ACHN (cell line): ENCODE measurements at regions not wholly inside any gene's neighbourhood (a gene's known extent, or its start where the extent isn't known, plus 50 kb on each side); places are given as distances from the start of the nearest gene placed in this dataset.
A peak's percentile ranks its signal among the peaks of the same experiment; 100 is the strongest.

ENCODE experiments used
- DNase-seq: peaks from one replicate; pipeline ENCODE4 v3.0.0-alpha.2; 2015
- in situ Hi-C: cut with HindIII; loops from 2 replicates; pipeline ENCODE4 v1.10.0; 2017; ENCODE audit warnings: low sequenced_read_pairs, low pct_ligation_motif_present, low pct_unique_long_range_greater_than_20kb

- in situ Hi-C loops, result no loop called here
- no peak for DNase-seq
Observed at GRCh38 chr5:29337030-29337429, 1856.5 kb upstream of the CDH6 start.

- DNase-seq, result peak; percentile 60
- in situ Hi-C loops, result no loop called here
Observed at GRCh38 chr5:29321591-29321990, 1871.9 kb upstream of the CDH6 start.

- in situ Hi-C loops, result no loop called here
- no peak for DNase-seq
Observed at GRCh38 chr5:29309359-29309758, 1884.1 kb upstream of the CDH6 start.

DNA sequence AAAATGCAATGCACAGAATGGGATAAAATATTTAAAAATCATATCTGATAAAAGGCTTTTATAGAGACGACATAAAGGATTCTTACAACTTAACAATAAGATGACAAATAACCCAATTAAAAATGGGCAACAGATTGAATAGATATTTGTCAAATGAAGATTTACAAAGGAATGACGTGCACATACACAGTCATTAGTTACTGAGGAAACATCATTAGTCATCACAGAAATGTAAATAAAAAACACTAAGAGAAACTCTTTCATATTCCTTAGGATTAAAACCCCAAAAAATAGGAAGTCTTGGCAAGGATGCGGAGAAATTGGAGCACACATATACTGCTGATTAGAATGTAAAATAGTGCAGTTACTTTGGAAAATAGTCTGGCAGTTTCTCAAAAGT is 1886.0 kb upstream of the CDH6 start:
- in situ Hi-C loops, result no loop called here

DNA sequence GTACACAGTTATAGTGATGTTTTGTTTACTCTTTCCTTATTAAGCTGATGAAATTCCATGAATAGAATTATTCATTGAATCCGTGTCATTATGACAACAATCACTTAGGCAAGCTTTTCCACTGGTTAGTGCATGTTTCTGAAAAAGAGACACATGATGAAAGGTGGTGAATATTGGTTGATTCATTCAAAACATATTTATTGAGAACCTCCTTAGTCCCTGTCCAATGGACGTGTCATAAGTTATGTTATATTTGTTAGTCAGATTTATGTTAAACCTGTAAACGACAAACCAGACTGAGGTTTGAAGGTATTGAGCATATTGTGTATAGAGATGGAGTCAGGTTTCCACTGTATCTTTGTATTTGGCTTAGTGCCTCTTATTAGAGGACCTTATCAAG is 1888.9 kb upstream of the CDH6 start:
- in situ Hi-C loops, result no loop called here
- no peak for DNase-seq

More for the DNA sequence above, 1886.0 kb upstream of the CDH6 start:
- DNase-seq, result no peak

- DNase-seq, result no peak
- in situ Hi-C loops, result no loop called here
Observed at GRCh38 chr5:29296548-29296947, 1896.9 kb upstream of the CDH6 start.

DNA sequence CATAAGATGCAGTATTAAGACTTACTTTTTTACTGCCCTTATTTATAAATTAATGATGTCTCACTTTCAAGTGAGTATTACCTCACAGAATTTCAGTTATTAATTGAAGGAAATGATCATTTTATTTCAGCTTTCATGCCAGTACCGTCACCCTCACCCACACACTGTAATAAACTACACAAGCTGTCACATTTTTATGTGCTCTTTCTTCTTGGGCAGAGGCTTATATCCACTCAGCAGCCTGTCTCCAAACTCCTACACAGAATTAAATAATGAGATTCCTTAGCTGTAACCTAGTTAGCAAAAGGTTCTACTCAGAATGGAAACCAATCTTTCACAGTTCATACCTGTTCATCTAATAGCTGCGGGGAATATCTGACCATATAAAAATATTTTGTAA is 1915.8 kb upstream of the CDH6 start:
- DNase-seq, result no peak
- in situ Hi-C loops, result no loop called here

- in situ Hi-C loops, result no loop called here
Observed at GRCh38 chr5:29276371-29276770, 1917.1 kb upstream of the CDH6 start.

GRCh38 chr5:29263915-29264351 is 1929.6 kb upstream of the CDH6 start:
- DNase-seq, result no peak
- in situ Hi-C loops, result no loop called here

More at GRCh38 chr5:29276371-29276770, 1917.1 kb upstream of the CDH6 start:
- DNase-seq, result no peak

DNA sequence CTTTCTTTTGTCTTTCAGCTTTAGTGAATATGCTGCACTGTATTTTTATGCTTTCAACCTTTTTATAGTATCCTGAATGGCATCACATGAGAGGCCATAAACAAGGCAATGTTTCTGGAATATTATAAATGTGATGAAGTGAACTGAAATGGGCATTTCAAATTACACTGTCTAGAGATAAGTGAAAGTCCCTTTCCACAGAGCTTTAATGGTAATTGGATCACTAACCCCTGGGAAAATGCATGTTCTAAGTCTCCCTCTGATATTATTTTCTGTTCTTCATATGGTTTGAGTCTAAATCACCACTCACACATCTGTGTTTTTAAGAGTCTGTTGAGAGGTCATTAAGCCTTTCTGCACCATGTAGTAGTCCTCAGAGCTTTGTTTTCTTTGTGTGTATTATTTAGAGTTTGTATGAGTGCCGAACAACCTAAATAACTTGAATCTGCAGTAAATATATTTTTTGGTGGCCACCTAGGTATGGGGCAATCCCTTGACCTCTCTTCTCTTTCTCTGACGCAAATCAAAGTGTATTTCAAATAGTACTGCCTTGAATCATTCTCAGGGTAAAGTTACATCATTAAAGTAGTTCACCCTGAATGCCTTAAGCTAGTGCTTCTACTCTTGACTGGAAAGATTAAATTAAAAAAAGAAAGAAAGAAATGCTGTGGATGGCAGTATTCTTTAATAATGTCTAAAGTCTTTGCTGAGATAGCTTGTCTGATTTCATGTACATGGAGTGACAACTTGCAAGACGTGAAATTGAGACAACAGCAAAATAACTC is 1931.0 kb upstream of the CDH6 start:
- peak; percentile 46 for DNase-seq
- in situ Hi-C loops, result no loop called here

DNA sequence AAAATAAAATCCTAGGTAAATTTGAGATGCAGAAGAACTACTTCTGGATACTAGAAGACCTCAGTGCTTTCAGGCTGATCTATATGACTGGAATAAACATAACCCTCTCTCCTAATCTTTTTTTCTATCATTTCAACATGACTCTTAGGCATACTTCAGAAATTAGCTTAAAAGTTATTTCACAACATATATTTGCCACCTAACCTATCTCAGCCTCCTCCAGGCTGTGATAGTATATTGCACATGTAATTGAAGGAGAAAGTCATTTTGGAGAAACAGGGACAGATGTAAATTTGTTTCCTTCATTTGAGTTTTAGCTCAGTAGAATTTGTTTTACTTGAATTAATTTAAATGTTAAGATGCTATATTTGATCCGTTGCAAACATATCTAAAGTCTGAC is 1932.3 kb upstream of the CDH6 start:
- no peak for DNase-seq
- in situ Hi-C loops, result no loop called here

DNA sequence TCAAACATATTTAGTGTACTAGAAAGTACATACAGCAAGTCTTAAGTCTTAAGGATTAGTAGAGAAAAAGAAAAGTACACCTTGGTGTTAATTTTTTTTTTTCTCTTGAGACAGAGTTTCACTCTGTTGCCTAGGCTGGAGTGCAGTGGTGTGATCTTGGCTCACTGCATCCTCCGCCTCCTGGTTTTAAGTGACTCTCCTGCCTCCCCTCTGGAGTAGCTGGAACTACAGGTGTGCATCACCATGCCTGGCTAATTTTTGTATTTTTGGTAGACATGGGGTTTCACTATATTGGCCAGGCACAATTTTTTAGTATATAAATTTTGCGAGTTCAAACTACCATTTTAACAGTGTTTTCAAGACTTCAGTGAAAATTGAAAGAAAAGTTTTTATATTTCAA is 1941.1 kb upstream of the CDH6 start:
- in situ Hi-C loops, result no loop called here
- no peak for DNase-seq

DNA sequence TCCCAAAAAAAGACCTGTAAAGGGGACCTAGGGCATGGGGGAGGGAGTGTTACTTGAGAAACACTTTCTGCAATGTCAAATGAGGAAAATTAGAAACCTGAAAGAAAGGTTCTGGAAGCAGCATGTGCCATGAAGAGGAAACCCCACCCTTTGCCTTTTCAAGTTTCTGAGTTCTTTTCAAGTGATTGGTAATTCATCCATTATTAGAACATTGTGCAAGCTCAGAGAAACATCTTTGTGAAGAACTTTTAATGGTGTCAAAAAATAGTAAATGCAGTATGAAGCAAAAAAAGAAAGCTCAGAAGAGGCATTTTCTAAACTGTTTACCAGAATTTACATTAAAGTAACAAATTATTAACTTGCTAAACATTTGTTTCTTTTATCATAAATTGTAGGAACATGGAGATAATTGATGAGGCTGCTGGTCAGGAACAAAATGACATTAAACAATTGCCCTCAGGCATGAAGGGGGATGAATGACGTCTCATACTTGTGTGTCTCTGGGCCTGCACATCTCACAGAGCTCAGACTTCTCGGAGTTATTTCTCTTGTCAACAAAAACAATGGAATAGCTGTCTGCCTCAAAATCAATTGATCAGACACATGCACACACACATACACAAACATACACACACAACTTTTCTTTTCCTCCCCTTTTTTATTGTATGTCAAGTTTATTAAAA is 1946.0 kb upstream of the CDH6 start:
- DNase-seq, result no peak
- in situ Hi-C loops, result no loop called here

DNA sequence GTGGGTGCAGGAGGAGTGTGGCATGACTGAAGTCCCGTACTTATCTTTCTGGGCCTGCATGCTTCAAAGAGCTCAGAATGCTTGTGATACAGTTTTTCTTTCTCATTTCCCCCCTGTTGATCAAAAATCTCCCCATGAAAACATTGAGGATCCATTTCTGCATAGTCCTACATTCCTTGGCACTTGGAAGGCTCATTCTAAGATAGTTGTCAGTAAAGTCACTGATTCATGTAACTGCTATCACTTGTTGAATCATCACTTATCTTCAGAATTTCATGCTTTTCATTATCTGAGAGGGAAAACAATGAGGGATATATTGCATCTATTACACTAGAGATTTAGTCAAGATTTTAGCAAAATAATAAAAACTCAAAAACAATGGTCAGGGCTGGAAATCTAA is 1953.1 kb upstream of the CDH6 start:
- no peak for DNase-seq
- in situ Hi-C loops, result no loop called here

DNA sequence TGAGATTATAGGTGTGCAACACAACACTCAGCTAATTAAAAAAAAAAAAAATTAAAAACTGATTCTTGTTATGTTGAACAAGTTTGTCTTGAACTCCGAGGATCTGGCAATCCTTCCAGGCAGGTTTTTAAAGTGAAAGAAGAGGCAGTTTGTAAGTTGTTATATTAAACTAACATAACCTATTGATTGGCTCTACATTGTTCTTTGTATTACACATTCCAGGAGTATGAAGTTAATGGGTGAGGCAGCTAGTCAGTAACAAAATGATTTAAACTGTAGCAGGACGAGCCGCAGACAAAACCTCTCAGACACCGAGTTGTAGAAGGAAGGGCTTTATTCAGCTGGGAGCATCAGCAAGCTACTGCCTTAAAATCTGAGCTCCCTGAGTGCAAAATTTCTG is 1953.9 kb upstream of the CDH6 start:
- DNase-seq, result no peak
- in situ Hi-C loops, result no loop called here

GRCh38 chr5:29238115-29238514 is 1955.4 kb upstream of the CDH6 start:
- DNase-seq, result no peak
- in situ Hi-C loops, result no loop called here

GRCh38 chr5:29231154-29231553 is 1962.3 kb upstream of the CDH6 start:
- no peak for DNase-seq
- in situ Hi-C loops, result no loop called here

DNA sequence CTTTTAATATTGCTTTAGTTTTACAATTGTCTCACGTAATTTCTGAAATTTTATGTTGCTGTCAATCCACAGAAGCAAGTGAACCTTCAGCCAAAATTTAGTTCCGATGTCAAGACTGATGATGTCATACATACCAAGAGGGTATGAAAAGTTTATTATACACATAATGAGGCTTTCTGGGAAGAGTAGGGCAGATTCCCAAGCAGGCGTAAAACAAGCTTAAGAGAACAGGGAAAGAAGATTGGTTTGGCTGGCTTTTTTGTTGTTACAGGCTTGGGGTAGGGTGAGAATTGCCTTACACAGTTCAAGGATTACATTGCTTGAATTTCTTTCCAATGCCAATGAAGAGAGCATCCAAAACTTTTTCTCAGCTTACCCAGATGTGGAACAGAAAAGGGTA is 1962.9 kb upstream of the CDH6 start:
- DNase-seq, result no peak
- in situ Hi-C loops, result no loop called here

- in situ Hi-C loops, result no loop called here
Observed at GRCh38 chr5:29229461-29229860, 1964.0 kb upstream of the CDH6 start.

GRCh38 chr5:29218138-29218537 is 1975.3 kb upstream of the CDH6 start:
- peak; percentile 17 for DNase-seq
- in situ Hi-C loops, result no loop called here

More at GRCh38 chr5:29229461-29229860, 1964.0 kb upstream of the CDH6 start:
- no peak for DNase-seq
